GM18519 (cell line): ENCODE measurements at regions not wholly inside any gene's neighbourhood (a gene's known extent, or its start where the extent isn't known, plus 50 kb on each side); places are given as distances from the start of the nearest gene placed in this dataset.
"Not testable (repeated sequence)": the region's sequence is repeated elsewhere in the genome, so short reads cannot be mapped to it uniquely, and the experiment has no call there.

Experiments
- ATAC-seq: cut with Tn5 transposase; IDR thresholded peaks from one replicate; pipeline ENCODE4 v1.9.1; 2021; ENCODE audit warnings: mild to moderate bottlenecking, moderate library complexity; ENCODE audit not compliant: unreplicated experiment, low FRiP score

DNA sequence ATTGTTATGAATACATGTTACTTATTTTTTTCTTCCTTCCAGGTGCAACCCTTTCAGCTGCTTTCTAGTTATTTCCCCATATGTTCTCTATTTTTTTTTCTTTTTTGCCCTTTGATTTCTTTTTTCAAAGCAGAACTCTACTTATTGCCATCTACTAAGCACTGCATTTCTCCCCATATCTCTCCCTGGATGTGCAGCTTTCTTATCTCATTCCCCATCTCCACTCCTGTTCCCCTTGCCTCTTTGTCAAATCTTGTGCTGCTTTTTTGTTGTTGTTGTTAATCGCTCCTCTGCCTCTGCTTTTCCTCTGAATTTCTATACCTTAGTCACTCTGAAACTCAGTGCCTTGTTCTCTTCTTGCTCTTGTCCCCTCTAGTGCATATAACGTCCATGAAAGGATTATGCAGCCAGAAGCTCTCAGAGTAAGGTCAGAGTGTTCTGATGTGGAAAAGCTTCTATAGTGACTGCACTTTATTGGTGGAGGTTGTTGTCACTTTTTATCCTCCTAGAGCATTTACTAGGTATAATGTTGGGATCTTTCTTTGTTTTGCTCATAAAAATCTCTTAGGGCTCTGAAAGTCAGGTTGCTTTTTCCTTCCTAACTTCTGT lies 51.1 kb upstream of the JADE1 start:
- ATAC-seq = no peak

DNA sequence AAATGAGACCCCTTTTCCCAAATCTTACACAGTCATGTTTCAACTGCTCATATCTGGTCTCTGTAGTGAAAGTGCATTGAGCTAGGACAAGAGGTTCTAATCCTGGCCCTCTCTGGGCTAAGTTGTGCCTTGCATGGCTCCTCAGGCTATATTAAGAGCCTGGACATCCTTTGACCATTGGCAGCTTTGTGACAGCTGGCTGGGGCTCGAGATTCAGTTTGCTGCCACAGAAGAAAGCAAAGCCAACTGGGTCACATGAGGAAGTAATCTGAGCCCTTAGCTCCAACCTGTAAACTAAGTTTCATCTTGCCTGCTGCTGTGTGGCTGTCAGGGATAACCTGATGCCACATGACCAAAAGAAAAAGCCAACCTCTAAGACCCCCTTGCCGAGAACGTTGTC lies 51.8 kb upstream of the JADE1 start:
- no peak for ATAC-seq

DNA sequence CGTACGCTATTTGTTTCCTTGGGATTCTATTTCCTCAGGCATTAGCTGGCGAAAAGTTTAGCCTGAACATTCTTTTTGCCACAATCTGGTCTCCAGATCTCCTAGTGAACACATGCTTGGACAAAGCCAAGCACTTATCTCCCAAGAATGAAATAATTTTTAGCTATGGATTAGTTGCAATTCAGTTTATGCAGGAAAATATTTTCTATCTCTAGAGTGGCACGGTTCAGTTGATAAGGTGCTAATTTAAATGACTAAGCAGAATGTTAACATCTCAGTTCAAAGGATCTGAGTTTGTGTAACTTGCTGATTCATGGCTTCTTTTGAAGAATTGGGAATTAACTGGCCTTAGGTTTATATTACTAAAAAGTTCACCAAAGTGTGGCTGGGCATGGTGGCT lies 58.1 kb upstream of the JADE1 start:
- no peak for ATAC-seq

DNA sequence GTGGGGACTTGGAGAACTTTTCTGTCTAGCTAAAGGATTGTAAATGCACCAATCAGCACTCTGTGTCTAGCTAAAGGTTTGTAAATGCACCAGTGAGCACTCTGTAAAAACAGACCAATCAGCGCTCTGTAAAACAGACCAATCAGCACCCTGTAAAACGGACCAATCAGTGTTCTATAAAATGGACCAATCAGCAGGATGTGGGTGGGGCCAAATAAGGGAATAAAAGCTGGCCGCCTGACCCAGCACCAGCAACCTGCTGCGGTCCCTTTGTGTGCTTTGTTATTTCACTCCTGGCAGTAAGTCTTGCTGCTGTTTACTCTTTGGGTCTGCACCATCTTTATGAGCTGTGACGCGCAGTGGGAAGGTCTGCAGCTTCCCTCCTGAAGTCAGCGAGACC lies 67.8 kb upstream of the JADE1 start:
- ATAC-seq = not testable (repeated sequence)

DNA sequence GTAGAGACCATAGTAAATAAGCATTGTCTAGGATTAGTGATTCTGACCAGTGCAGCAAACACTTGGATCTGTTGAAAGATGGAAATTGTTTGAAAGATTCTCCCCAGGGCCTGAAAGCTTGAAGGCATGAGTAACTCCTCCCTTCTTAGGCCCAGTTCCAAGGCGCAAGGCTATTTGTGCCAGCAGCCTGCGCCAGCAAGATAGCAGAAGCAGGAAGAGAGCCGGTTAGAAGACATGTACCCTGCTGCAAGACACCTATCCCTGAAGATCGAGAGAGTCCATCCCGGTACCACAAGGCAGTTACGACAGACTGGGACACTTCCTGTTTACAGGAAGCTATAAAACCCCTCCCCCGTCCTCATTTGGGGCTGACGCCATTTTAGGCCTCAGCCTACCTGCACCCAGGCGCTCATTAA lies 72.4 kb upstream of the JADE1 start:
- no peak for ATAC-seq

DNA sequence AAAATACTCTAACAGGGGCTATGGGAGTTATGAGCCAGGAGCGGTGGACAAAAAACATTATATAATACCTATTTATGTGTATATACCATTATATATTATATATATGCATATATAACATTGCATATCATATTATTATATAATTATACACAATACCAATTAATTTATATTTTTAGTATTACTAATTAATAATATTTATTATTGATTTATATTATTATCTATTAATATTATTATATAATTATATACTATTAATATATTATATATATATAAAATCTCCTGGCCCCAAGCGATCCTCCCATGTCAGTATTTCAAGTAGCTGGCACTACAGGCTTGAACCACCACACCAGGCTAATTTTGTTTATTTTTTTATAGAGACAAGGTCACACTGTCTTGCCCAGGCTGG lies 73.8 kb upstream of the JADE1 start:
- ATAC-seq = no peak

DNA sequence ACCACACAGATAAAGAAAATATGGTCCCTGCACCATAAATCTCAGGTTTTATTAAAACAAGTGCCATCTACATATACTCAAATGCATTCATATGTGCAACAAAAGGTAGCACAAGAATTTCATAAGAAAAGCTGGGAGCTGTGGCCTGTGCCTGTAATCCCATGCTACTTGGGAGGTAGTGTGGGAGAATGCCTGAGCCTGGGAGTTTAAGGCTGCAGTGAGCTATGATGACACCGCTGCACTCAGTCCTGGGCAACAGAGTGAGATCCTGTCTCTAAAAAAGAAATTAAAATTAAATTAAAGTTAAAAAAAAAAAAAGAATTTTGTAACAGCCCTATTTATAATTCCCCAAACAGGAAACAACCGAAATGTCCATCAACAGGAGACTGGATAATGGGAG lies 81.3 kb upstream of the JADE1 start:
- ATAC-seq = no peak

DNA sequence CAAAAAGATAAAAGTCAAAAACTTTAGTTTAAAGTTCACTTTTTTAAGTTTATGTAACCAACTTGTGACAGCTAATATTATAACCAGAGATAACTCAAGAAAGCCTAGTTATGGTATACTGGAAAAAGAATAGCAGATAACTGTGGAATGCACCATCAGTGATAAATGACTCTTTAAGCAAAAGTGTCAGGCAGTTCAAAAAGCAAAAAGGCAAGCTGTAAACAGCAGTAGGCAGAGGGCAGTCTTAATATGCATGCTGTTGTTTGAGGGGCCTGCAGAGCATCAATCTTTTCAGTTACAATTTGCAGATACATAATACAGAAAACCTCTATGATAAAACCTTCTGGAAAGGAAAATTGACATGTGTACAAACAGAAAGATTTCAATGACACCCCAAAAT lies 81.8 kb upstream of the JADE1 start:
- ATAC-seq = no peak

DNA sequence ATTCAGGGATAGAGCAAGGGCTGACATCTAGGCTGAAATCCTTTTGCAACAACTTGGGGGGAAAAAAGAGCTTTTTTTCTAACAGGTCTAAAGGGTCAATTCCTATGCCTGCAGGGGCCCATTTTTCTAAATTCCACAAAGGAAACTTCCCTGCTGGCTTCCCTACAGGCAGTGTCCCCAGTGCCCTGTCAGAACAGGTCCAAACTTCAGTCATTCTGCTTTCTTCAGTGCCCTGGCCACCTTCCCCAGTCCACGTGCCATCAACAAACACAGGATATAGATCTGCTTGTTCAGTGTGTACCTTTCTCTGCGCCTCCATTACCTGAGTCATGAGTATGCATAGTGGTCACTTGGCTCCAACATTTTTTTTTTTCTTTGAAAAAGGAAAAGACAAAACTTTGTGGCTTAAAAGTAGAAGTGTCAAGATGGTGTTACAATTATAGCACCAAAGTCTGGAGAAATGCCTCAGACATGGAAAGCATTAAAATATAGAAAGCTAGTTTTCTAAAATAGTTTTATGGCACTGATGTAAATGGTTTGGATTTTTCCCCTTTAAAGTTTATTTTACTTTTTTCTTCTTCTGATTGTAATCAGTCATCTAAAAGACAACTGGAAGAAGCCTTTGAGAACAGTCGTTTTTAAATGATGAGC lies 84.0 kb upstream of the JADE1 start:
- no peak for ATAC-seq

DNA sequence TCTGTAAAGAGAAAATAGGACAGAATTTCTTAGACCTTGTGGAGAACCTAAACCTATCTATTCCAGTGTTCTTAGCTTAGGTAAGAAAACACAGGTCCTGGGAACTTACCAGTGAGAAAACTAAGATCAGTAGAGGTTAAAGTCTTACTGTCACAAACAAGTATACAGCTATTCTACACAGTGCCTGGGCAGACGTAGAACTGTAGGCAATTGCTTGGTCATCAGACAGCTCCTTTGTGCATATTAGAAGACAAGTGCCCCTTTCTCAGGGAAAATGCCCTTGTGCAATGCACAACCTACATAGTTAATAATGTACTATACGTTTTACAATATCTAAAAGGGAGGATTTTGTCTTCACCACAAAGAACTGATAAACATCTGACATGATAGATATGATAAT lies 86.6 kb upstream of the JADE1 start:
- ATAC-seq = no peak

DNA sequence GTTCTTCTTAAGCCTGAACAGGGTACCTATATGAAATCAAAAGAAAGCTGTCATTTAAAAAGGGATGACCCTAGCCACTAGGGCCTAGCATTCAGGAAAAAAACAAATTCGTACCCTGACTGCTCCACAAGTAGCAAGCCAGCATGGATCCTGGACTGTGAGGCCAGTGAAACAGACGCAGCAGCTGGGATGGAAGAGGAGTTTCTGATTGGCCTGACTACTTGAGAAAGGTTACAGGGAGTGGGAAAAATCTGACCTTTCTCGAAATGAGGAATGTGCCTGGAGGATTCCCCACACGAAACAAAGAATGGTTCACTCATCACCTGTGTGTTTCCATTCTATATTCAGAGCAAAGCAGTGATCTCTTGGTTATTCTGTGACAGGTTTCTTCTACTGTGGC lies 87.6 kb upstream of the JADE1 start:
- no peak for ATAC-seq

DNA sequence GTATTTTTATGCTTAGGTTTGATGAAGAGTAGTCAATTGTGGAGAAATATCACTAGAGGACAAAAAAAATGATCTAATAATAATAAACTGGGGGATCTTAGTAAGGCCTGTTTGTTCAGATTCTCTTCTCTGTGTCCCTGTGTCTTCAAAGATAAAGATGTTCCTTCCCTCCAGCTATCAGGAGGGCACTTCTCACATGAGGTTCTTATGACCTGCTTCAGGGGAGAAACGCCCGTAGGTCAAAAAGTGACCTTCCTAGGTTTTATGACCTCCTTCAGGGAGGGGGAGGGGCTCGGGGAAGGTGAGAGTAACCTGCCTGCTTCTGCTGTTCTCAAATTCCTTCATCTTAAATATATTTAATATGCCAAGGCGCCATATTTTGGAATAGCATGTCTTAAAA lies 89.2 kb upstream of the JADE1 start:
- no peak for ATAC-seq

DNA sequence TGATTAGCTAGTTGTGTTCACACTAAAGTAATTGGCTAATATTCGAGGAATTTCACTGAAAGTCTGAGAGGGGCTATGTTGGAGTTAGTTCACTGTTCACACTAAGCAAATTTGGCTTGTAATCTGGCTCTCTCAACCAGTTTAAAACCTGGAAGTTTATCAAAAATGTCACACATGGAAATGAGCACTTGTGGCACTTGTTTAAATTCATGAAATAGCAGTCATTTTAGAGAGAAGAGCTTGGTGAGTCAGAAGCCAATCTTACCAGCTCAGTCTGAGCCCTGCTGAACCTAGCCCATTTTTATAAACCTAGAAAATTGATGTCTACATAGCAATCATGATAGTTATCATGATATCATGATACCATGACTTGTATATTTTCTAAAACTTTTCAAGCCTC lies 90.7 kb upstream of the JADE1 start:
- no peak for ATAC-seq

DNA sequence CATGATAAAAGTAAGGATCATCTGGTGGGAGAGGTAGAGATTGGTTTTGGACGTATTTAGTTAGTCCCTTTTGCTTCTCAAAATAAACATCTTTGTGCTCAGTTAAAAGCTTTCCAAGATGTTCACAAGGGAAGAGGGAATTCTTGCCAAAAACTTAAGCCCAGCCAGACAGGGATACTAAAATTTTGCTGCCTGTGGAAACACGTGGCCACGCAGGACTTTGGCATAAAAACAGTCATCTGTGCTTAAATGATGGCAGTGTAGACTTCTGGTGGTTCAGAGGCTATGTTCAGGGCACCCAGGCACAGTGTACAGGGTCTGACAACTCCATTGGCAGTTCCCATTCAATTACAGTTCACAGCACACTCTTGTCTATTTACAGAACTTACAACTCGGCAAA lies 93.2 kb upstream of the JADE1 start:
- no peak for ATAC-seq

DNA sequence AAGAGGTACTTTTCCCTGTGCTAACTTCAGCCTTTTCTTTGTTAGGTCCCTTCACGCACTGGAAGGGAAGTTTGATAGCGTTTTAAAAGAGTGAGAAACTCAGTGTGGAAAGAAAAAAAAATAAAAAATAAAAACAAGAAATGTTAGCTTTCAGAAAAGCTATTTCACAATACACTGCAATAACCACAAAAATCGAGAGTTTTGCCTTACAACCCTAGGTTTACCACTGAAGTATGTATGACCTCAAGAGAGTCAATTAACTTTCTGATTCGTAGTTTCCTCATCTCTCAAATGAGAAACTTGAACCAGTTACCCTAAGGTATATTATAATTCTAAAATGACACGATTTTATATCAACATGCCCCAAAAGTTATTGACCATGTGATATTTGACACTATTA lies 93.9 kb upstream of the JADE1 start:
- ATAC-seq = no peak

DNA sequence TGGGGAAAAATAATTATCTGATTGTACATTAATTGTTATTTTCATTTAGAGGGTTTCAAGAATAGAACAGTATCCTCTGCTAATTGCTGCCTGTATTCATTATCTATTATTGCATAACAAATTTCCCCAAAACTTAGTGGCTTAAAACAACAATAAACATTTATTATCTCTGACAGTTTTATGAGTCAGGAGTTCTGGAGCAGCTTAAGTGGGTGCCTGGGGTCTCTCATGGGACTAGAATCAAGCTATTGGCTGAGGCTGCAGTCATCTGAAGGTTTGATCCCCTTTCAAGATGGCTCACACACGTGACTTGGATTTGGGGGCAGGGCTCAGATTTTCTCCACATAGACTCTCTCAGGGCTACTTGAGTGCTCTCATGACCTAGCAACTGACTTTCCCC lies 98.1 kb upstream of the JADE1 start:
- no peak for ATAC-seq

DNA sequence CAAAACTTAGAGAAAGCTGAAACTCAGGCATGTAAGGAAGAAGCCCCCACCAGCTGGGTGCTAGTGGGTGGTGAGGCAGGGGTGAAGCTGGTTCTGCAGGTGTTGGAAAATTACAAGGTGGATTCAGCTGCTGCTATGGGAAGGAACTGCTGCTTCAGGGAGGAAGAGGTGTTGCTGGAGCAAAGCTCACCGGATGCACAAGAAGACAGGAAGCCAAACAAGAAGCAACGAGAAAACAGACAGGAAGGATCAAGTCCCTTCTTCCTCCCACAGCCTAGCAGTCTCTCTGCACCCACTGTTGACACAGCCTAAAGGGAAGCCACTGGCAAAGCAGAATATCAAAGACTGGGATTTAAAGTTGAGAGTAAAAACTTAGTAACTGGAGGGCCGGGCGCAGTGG lies 100.2 kb upstream of the JADE1 start:
- ATAC-seq = no peak

DNA sequence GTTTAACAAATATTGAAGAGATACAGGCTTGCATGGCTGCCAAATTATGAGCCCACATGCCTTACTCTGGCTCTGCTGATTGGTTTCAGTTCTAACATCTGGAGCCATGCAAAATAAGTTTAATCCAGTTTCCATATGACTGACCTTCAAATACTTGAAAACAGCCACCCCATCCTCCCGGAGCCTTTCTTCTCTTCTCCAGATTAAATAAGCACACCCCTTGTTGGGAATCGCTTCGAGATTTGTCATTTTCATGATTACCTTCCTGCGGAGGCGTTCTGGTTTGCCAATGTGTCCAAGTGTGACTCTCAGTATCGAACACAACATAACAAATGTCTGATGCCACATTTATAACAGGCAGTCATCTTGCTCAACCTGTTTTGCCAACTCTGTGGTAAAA lies 101.6 kb upstream of the JADE1 start:
- ATAC-seq = no peak

DNA sequence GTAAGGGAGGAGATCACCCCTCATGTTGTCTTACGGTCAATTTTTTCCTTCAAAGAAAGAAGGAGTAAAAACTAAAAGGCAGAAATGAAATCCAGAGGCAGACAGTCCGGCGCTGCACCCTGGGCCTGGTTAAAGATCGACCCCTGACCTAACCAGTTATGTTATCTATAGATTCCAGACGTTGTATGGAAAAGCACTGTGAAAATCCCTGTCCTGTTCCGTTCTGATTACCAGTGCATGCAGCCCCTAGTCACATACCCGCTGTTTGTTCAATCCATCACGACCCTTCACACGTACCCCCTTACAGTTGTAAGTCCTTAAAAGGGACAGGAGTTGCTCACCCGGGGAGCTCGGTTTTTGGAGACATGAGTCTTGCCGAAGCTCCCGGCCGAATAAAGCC lies 105.6 kb upstream of the JADE1 start:
- no peak for ATAC-seq

DNA sequence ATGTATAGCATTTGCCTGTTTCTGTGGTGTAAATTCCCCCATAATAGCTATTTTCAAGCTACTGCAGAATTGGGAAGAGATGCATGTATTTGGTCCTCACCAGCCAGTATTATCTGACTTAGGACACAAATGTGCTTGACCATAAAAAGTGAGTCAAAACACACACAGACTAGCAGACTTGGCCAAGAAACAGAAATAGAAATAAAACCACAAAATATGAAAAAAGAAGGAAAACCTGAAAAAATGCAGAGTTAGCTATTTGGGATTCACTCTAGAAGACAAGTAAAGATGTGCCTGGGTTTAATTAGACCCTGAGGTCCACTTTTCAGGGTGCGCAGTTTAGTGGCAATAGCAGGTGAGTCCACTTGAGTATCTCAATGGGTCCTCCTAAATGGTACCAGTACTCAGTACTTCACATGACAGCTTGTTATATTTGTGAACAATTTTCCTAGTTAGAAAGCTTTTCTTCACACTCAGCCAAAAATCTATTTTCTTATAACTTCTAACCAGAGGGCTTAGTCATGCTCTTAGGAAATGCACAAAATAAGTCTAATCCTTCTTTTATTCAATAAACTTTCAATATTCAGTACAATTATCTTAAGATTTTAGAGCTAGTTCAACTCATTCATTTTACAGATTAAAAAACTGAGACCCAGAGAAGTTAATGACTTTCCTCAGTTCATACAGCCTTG lies 108.7 kb upstream of the JADE1 start:
- ATAC-seq = no peak

DNA sequence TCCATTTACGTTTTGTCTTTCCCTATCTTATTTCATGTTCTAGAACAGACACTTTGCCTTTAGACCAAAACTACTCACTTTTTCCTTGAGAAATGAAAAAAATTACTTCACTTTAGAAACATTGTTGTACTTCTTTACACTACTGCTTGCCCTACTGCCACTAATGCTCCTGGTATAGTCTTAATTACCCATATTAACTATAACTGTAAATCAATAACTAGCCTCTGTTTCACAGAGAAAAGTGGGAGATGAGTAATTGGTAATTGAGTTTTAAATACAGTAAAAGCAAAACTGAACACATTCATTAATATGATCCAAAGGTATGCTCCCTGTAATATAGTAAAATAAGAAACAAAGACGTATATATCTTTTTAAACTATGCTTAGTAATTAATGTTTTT lies 111.1 kb upstream of the JADE1 start:
- ATAC-seq = no peak

DNA sequence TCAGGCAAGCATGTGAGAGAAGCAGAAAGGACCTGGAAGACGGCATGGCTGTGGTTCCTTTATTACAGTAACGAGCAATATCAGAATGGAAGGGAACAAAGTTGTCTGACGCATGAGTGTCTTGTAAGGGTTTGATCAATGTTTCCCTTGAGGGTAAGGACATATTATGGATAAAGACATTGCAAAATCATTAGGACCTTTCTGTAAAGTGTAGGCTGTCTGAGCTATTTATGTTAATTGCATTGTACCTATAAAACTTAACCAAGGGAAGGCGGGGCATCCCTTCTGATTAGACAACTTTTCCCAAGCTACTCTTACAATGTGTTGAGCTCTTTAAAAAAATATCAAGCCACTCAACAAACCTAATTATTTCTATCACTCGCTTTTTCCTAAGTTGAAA lies 112.2 kb upstream of the JADE1 start:
- no peak for ATAC-seq
